ENCODE measurements at regions not wholly inside any gene's neighbourhood (a gene's known extent, or its start where the extent isn't known, plus 50 kb on each side); places are given as distances from the start of the nearest gene placed in this dataset.

DNA sequence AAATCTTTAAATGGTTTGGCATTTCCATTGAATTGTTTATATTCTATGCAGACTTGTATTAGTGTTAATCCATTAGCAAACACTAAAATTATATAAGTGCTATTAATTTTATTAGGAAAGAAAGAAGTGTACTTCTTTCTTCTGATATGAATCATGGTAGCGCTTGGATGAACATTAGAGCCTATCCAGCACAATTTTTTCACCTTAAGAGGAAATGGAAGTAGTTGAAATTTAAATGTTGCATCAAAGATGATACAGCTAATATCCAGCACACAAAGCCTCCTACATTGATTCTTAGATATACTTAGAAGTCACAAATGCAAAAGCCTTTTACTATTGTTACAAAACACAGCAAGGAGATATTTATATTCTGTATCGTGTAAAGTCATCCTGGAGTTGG is 174.5 kb downstream of the AHR start:
- H2AFZ ChIP-seq (ENCODE audit: low read depth, low read length), result no peak overlapping the region
- H3K36me3 ChIP-seq (ENCODE audit: insufficient read depth, low read length), result no peaks in the 10 kb centered on the region
- H3K79me2 ChIP-seq (replicated peaks; ENCODE audit: insufficient read depth, low read length), result no peaks in the 10 kb centered on the region
- no peaks in the 10 kb centered on the region for H3K9me3 ChIP-seq (ENCODE audit: low read length)
- H3K27ac ChIP-seq (ENCODE audit: low read length), result no peak overlapping the region
- no peaks in the 10 kb centered on the region for H3F3A ChIP-seq (ENCODE audit: insufficient read depth, low read length, poor library complexity, severe bottlenecking)
- TF ChIP-seq EZH2 (IDR thresholded peaks at IDR 0.05; ENCODE audit: borderline replicate concordance, insufficient read depth, low read length, poor library complexity, severe bottlenecking) (no peak), REST (IDR thresholded peaks at IDR 0.05; ENCODE audit: borderline replicate concordance) (no peak), RAD21 (conservative IDR thresholded peaks at IDR 0.05) (no peak), EP300 (conservative IDR thresholded peaks at IDR 0.05; ENCODE audit: poor library complexity, severe bottlenecking) (no peak), MXI1 (conservative IDR thresholded peaks at IDR 0.05; ENCODE audit: poor library complexity, severe bottlenecking) (no peak)
- H3K27me3 ChIP-seq (ENCODE audit: insufficient read depth, low read depth, low read length), result no peaks in the 10 kb centered on the region
- no peaks in the 10 kb centered on the region for H3K9me2 ChIP-seq (ENCODE audit: insufficient read depth, low read length)
- H4K20me1 ChIP-seq (ENCODE audit: insufficient read depth), result no peaks in the 10 kb centered on the region
- H3K9ac ChIP-seq (ENCODE audit: low read length), result no peak overlapping the region
- H3K4me3 ChIP-seq (ENCODE audit: low read length), result no peak overlapping the region
- H3K4me2 ChIP-seq (ENCODE audit: low read length), result no peak overlapping the region

DNA sequence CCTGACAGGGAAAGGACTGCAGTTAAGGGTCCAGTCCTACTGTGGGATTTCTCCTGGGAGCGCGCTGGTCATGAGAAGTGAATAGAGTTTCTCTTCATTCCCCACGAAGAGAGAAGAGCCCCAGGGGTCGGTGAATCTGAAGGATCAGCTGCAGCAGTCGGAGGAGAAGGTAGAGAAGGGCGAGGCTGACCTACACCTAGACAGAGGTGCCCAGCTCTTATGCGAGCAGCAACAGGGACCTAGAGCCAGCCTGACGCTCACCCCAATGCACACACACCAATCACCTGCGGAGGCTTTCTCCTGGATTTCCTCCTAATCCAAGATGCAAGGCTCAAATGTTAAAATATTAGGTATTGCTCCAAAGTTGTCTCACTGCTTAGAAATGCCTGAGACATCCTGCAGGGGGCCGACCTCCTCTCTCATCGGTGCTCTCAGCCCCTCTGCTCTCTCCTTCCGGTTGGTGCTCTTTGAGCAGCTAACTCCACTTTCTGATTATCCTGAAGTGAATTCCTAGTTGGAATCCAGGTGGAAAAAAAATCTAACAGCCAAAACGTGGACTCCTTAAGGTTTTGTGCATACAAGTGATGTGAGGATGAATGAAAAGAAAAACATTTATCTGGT is 176.4 kb downstream of the AHR start:
- H2AFZ ChIP-seq (ENCODE audit: low read depth, low read length), result no peak overlapping the region
- H3K9me2 ChIP-seq (ENCODE audit: insufficient read depth, low read length), result no peaks in the 10 kb centered on the region
- H3K4me2 ChIP-seq (ENCODE audit: low read length), result no peak overlapping the region
- no peaks in the 10 kb centered on the region for H3K36me3 ChIP-seq (ENCODE audit: insufficient read depth, low read length)
- no peaks in the 10 kb centered on the region for H3K79me2 ChIP-seq (replicated peaks; ENCODE audit: insufficient read depth, low read length)
- H3K27ac ChIP-seq (ENCODE audit: low read length), result no peak overlapping the region
- no peaks in the 10 kb centered on the region for H3F3A ChIP-seq (ENCODE audit: insufficient read depth, low read length, poor library complexity, severe bottlenecking)
- H4K20me1 ChIP-seq (ENCODE audit: insufficient read depth), result no peaks in the 10 kb centered on the region
- no peak overlapping the region for H3K4me3 ChIP-seq (ENCODE audit: low read length)
- H3K9me3 ChIP-seq (ENCODE audit: low read length), result no peaks in the 10 kb centered on the region
- no peak overlapping the region for H3K9ac ChIP-seq (ENCODE audit: low read length)
- TF ChIP-seq TAF1 (IDR thresholded peaks at IDR 0.05; ENCODE audit: low read depth), result no peak
- TF ChIP-seq POLR2AphosphoS5 (IDR thresholded peaks at IDR 0.05), result no peak
- TF ChIP-seq EP300 (conservative IDR thresholded peaks at IDR 0.05; ENCODE audit: poor library complexity, severe bottlenecking), result no peak
- TF ChIP-seq REST (IDR thresholded peaks at IDR 0.05; ENCODE audit: borderline replicate concordance), result no peak
- TF ChIP-seq RAD21 (conservative IDR thresholded peaks at IDR 0.05), result no peak
- TF ChIP-seq MXI1 (conservative IDR thresholded peaks at IDR 0.05; ENCODE audit: poor library complexity, severe bottlenecking), result no peak
- no peak for TF ChIP-seq SMC3 (conservative IDR thresholded peaks at IDR 0.05; ENCODE audit: poor library complexity)
- TF ChIP-seq EZH2 (IDR thresholded peaks at IDR 0.05; ENCODE audit: borderline replicate concordance, insufficient read depth, low read length, poor library complexity, severe bottlenecking), result no peak
- TF ChIP-seq, protein P1, sequence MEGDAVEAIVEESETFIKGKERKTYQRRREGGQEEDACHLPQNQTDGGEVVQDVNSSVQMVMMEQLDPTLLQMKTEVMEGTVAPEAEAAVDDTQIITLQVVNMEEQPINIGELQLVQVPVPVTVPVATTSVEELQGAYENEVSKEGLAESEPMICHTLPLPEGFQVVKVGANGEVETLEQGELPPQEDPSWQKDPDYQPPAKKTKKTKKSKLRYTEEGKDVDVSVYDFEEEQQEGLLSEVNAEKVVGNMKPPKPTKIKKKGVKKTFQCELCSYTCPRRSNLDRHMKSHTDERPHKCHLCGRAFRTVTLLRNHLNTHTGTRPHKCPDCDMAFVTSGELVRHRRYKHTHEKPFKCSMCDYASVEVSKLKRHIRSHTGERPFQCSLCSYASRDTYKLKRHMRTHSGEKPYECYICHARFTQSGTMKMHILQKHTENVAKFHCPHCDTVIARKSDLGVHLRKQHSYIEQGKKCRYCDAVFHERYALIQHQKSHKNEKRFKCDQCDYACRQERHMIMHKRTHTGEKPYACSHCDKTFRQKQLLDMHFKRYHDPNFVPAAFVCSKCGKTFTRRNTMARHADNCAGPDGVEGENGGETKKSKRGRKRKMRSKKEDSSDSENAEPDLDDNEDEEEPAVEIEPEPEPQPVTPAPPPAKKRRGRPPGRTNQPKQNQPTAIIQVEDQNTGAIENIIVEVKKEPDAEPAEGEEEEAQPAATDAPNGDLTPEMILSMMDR (IDR thresholded peaks at IDR 0.05; ENCODE audit: poor library complexity, severe bottlenecking), result no peak
- no peaks in the 10 kb centered on the region for H3K27me3 ChIP-seq (ENCODE audit: insufficient read depth, low read depth, low read length)
